GM21717 (cell line): ENCODE measurements at regions not wholly inside any gene's neighbourhood (a gene's known extent, or its start where the extent isn't known, plus 50 kb on each side); places are given as distances from the start of the nearest gene placed in this dataset.

Experiments
- ATAC-seq: cut with Tn5 transposase; IDR thresholded peaks from one replicate; pipeline ENCODE4 v1.9.1; 2021; ENCODE audit warnings: mild to moderate bottlenecking, moderate library complexity; ENCODE audit not compliant: unreplicated experiment

DNA sequence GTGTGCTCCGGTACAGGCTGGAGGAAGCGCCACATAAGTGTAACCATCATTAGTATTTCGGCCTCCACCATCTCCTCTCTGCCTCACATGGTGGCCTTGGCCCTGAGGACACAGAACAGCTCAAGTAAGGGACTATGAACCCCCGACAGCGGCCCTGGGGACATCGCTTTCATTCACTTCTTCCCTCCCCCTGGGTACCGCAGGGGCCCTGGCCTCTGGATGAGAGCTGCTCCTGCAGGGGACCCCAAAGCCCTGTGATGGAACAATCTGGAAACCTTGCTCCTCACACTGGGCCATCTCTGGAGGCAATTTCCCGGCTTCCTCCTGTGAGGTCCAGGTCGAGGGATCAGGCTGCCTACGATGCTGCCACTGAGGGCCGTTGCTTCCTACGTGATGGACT lies 565.5 kb downstream of the BRD1 start:
- ATAC-seq = no peak

DNA sequence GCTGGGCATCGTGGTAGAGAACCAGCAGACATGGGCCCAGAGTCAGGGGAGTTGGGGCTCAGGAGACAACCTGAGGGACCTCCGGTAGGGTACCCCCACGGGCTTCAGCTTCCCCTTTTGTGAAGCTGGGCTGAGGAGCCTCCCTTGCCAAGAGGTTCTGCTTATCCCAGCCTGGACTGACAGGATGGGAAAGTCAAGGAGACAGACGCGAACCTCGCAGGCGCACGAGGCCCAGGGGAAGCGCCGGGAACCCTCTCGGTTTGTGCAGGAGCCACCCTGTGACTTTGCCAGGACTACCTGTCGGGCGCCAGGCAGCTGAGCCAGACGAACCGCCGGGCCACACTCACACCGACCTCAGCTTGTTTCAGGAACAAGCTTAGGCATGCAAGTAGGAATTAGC lies 566.1 kb downstream of the BRD1 start:
- no peak for ATAC-seq

DNA sequence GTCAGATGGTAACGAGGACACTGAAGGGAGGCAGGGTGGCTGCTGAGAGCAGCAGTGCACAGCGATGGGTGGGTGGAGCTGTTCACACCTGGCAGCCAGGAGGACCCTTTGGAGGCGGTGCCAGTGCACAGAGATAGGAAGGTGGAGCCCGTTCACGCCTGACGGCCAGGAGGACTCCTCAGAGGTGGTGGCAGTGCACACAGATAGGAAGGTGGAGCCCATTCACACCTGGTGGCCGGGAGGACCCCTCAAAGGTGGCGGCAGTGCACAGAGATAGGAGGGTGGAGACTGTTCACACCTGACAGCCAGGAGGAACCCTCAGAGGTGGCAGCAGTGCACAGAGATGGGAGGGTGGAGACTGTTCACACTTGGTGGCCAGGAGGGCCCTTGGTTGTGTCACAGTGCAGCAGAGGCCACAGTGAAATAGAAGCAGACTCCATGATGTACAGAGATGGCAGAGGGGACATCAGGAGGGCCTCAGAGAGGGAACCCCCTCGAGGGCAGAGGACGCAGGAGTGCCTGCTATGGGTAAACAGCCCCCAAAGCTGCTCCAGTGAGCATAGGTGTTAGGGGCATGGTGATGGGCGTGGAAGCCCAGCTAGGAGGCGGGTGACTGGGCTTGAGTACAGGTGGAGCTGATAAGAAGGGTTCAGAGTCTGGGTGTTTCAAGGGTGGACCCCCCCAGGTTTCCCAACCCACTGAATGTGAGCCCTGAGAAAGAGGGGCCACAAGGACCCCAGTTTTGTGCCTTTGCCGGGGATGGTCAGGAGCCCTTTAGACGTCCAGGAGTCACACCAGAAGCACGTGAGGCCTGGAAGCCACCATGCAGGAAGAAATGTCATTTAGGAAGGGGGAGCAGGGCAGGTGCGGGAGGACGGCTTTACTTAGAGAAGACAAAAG lies 566.7 kb downstream of the BRD1 start:
- no peak for ATAC-seq

DNA sequence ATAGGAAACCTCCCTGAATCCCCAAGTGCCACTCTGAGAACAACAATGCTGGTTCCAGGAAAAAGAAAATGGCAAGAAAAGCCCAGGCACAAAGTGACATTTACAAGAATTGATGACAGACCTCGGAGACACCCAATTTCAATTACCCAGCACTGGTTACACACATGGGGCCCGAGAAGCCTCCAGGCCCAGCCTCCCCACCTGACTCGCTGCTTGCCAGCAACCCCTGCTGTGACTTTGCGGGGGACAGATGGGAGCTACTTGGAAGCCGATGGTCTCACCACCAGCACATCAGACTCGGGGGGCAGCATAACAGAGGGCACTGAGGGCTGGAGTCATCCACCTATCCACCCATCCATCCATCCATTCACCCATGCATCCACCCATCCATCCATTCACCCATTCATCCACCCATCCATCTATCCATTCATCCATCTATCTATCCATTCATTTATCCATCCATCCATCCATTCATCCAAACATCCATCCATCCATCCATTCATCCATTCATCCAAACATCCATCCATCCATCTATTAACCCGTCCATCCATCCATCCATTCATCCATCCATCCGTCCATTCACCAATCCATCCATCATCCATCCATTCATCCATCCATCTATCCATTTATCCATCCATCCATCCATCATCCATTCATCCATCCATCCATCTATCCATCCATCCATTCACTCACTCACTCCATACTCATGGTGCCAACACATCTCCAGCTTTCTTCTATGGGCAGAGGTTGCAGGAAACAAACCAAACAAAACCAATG lies 567.6 kb downstream of the BRD1 start:
- ATAC-seq = no peak

DNA sequence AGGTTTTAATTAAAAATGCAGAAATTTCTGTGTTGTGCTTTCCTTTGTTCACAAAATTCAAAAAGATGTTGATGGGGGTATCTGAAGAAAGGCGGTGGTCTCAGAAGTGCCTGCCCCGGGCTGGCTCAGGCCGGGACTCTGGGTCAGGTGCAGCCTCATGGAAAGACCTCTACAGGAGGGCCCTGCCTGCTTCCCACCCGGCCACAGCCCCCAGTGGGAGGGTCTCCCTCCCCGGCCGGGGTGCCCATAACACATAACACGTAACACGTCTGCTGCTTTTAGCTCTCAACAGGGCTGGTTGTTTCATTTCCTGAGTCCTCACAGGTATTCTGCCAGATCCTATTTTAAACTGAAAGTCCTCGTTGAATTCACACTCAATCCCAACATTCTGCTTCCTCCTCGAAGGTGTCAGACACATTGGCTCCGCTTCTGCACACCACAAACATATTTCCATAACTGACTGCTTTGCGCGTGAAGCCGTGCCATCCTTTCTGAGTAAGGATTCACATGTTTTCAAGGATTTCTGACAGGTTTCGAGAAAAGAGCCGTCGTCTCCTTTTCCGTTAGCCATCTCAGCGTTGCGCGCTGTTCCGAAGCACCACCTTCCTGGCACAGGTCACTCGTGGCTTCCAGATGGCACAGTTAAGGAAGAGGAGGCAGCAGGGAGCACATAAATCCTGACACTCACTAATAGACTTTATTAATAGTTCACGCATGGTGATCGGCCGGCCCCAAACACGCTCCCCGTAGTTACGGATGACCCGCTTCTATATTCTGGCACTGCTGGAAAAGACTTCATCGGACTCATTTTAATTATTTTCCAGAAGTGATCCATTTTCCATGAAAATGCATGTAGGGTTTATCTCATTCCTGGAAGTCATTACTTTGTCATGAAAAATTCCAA lies 569.3 kb downstream of the BRD1 start:
- ATAC-seq = no peak

DNA sequence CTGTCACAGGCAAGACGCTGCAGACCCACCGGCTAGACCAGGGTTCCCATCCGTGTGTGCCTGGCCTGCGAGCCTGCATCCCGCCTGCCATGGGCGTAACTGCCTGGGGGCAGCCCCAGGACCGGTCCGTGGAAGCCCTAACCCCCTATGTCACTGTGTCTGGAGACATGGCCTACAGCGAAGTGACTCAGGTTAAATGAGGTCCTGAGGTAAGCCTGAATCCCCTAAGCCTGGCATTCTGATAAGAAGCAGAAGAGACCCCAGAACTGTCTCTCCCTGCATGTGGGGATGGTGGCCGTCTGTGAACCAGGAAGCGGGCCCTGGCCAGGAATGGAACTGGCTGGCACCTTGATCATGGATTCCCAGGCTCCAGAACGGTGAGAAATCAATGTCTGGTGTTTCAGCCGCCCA lies 570.1 kb downstream of the BRD1 start:
- no peak for ATAC-seq

DNA sequence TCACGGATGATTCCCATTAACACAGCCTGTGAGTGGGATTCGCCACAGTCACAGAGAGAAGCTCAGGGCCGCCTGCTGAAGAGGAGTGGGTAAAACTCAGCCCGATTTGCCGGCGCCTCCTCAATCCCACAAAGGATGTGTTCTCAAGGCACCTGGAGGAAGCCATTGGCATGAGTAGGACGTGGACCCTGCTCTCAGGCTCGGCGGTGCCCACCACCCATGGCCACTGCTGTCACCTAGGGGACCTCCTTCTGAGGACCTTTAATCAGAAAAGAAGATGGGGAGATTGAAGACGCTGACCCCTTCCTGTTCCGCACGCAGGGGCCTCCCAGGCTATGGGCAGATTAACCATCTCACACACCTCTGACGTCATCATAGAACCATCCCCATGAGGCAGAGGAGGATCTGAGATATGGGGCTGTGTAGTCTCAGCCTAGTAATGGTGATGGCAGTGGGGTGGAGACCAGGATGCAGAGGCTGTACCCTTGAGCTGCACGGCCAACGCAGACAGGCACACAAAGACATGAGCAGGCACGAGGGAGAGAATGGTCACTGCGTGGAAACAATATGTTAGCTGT lies 571.8 kb downstream of the BRD1 start:
- ATAC-seq = no peak

DNA sequence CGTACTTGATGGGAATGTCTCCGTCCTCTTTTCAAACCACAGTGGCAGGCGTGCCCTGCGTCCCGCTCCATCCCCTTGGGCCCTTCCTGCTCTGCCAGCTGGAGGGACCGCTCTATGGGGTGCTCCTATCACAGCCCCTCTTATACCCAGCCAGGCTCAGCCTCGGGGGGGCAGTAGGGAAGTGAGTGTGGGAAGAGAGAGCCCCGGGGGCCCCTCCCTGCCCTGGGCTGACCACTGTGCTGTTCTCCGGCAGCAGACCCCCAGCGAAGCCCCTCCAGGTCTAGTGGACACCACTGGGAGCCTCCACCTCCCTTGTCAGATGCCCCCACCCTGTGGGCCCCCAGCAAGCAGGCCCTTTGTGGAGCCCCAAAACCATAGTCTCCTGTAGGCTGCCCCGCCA lies 572.5 kb downstream of the BRD1 start:
- ATAC-seq = no peak

DNA sequence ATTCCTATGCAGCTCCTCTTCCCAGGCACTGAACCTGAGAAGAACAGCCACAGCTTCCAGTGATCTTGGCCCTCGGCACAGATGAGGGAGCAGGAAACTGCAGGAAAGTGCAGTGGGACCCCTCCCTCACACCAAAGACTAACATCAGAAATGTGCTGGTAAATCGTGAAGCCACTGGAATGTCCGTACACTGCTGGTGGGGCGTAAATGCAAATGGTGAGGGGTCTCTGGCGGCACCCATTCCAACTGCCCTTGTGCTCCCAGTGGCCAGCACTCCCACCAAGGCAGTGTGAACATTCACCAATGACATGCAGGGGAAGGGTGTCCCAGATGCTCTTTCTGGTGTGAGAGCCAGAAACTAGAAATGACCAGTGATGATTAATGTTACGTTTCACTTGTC lies 574.0 kb downstream of the BRD1 start:
- no peak for ATAC-seq

DNA sequence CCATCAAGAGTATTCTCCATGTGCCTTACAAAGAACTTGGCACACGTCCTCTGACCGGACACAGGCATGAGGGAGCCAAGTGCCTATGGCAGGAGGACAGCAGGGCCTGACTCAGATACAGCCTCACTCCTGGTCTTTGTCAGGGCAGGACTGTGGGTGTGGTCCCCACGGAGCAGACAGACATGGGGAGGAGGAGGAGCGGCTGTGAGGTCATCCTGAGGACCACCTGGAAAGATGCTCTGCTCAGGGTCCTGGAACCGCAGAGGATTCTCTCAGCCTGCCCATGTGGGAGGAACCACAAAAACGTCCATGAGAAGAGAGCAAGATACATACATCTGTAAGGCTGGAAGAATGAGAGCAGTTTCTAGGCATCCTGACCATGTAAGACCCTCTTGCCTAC lies 576.3 kb downstream of the BRD1 start:
- ATAC-seq = no peak

DNA sequence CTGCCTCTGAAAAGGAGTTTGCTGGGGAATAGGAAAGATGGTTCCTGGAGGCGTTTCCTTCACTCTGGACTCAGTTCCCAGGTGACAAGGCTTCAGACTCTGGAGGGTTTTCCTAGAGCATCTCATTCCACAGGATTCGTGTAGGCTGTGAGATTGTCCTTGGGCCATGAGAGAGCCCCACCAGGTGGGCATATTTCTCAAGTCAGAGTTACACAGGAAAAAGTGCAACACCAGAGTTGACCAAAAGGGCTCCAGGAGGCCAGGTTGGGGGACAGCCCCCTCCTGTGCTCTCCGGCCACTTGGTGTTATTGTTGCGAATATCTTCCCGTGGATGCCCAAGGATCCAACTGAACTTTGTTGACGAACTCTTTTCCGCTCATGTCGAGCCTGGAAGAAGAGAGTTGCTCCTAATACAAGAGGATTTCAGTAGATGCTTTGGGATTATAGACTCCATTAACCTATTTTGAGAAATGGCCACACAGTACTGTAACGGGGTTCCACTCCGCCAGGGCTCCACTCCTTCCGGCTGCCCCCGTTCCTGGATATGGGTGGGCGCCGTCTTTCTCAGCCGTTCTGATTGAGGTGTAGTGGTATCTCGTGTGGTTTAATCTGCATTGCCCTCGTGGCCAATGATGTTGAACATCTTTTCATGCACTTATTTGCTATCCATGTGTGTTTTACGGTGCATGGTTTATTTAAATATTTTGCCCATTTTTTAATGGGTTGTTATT lies 580.3 kb downstream of the BRD1 start:
- ATAC-seq = no peak

DNA sequence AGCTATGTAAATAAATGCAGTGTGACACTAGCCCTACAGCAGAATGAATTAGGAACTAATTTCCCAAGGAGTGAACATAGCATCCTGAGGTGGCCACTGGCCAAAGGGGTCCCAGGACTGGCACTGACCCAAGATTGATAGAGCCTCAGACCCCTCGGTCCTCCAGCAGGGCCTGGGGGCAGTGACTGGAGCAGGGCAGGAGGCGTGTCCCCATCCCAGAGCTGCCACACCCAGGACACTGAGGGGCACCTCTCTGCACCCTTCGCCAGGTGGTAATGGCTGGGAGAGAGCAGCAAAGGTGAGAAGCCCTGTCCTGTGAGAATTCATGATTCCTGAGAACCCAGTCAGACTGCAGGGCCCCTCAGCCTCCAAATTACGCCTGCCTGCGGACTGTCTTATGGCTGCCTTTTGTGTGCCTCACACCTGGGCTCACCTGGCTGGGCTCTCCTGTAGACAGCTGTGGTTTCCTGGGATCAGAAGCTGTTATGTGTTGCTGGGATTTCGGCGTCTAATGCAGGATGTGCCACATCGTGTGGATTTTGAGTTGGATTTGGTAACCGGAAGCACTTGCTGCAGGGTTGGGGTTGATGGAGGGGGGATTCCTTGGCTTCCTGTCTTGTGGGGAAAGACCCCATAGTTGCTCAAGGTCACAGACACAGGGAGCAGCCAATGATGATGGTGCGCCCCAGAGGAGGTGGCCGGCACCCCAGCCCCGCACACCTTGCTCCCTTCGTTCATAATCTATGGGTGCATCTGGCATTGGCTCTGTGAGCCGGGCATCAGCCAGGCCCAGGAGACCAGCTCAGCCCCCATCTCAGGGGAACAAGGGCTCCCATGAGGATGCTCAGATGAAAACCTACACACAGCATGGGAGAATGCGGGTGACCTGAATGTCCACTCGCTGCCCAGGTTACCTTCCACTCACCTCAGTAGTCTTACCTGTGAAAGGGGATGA lies 582.9 kb downstream of the BRD1 start:
- ATAC-seq = no peak

DNA sequence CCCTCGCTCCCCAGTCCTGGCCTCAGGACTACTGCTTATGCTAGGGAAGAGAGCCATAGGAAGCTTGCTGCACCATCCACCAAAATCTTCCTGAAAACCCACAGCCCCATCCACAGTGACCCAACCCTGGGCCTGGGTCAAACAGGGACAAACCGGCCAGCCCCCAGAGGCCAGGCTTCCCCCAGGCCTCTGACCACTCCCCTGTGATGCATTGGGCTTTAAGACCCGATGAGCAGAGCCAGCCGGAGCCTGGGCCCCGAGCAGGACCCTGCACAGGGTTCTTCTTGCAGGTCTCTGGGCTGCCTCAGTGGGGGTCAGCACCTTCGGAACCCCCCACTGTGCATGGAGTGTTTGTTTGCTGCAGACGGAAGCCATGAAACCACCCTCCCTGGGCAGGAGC lies 583.7 kb downstream of the BRD1 start:
- ATAC-seq = no peak

DNA sequence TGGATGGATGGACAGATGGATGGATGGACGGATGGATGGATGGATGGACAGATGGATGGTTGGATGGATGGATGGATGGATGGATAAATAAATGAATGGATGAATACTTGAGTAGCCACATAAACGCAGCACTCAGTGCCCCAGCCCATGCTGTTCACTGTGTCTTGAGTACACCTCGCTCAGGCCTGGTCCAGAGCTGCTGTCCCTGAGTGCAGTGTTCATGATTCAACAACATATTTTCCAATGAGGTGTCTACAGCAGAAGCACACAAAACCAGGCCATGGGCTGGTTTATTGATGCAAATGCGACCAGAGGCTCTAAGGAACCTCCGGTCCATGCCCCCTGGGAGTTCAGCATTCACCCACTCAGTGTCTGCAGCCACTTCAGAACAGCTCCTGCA lies 584.3 kb downstream of the BRD1 start:
- ATAC-seq = no peak

DNA sequence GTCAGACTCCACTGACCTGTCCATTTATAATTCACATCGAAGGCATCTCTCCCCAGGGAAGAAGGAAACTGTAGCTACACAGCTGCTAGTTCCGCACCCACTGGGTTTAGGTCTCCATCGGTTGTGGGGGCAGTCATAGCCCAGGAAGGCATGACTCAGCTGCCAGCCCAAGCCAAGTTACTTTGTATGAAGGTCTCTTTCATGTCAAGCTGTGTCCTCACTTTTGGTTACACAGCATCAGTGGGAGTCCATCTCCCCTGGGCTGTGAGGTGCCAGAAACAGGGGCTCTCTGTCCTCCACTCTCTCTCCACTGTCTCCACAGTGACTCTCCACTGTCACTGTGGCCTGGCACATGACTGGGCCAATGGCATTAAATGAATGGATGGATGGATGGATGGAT lies 585.2 kb downstream of the BRD1 start:
- ATAC-seq = no peak

DNA sequence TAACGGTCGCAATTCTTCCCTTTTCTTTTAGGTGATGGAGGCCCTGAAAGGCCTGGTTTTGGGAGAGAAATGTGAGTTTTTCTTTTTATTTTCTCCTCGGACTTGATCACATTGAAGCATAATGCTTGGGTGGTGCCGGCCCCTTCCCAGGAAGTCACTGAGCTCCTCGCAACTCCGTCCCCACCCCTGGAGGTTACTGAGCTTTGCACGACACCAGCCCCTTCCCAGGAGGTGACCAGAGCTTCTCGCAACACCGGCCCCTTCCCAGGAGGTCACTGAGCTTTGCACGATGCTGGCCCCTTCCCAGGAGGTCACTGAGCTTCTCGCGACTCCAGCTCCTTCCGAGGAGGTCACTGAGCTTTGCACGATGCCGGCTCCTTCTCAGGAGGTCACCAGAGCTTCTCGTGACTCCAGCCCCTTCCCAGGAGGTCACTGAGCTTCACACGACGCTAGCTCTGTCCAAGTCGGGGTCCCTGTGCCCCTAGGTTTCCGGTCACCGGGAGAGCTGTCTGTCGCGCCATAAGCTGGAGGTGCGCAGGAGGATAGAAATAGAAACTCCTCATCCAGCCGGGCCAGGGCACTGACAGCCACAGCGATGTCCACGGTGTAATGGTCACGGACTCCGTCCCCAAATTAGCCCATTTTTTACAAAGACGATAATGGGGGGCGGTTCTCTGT lies 586.4 kb downstream of the BRD1 start:
- no peak for ATAC-seq

DNA sequence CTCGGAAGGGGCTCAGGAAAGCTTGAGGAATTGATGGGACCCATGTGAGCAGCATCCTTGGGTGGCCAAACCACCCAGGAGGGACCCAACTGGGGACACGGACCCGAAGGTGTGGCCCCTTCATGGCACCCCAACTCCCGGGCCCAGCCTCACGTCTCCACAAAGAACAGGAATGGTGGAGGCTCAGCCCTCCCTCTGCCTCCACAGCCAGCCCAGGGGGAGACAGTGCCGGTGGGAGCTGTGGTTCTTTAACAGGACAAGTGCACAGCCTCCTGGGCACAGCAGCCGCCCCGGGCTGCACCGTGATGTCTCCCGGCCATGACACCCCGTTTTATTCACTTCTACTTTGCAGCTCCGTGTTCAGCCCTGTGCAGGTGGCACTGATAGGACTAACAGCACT lies 587.2 kb downstream of the BRD1 start:
- no peak for ATAC-seq

DNA sequence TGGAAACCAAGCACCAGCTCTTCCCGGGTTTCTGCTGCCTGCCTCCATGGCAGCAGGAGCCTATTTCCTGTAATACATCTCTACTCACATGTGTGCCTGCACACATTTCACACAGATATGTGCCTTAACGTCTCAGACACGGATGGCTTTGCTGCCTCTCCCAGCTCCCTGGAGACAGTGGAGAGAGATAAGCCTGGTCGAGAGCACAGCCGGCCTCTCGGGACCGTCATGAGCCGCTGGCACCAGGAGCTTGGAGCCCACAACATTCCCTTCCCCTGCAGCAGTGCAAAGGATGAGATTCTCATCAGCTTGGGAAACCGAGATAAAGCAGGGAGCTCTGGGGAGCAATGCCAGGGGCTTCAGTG lies 587.7 kb downstream of the BRD1 start:
- ATAC-seq = no peak
